PC-3 (cell line): ENCODE measurements at regions not wholly inside any gene's neighbourhood (a gene's known extent, or its start where the extent isn't known, plus 50 kb on each side); places are given as distances from the start of the nearest gene placed in this dataset.

Source experiments
- ATAC-seq: fragments of 200-7000 bp; cut with Tn5 transposase; 2 replicates; pipeline ENCODE4 v1.9.1; 2020; ENCODE audit warnings: mild to moderate bottlenecking, moderate library complexity
- BruUV-seq: library from RNA; stranded (reverse); fragments of 400-500 nt; replicated peaks from 2 replicates; lab custom pipeline; 2021; lab: Mats Ljungman, UMichigan
- CTCF ChIA-PET: fragments of 300-600 bp; sonication (Branson Sonifier 250); formaldehyde crosslinking; loops from one replicate; lab custom pipeline; 2022; ENCODE audit warnings: antibody characterized with exemption; lab: Charles Lee
- POLR2A ChIA-PET: fragments of 300-600 bp; sonication (Branson Sonifier 250); formaldehyde crosslinking; loops from one replicate; lab custom pipeline; 2022; ENCODE audit warnings: antibody characterized with exemption; ENCODE audit not compliant: unreplicated experiment; lab: Charles Lee
- DNase-seq: peaks from one replicate; pipeline ENCODE4 v3.0.0-alpha.2; 2015
- H2AFZ ChIP-seq: fragments of 300-600 bp; sonication (generic); 2 replicates; pipeline ENCODE4 v1.6.0; 2016; ENCODE audit warnings: antibody characterized with exemption, low read length
- H3F3A ChIP-seq: fragments of 300-600 bp; sonication (generic); one replicate; pipeline ENCODE4 v1.6.0; 2017; ENCODE audit warnings: antibody characterized with exemption, low read length, control low read depth, mild to moderate bottlenecking; ENCODE audit not compliant: unreplicated experiment
- H3K27ac ChIP-seq: fragments of 300-600 bp; sonication (generic); 2 replicates; pipeline ENCODE4 v1.5.1; 2016; ENCODE audit warnings: mild to moderate bottlenecking, low read length
- H3K27me3 ChIP-seq: fragments of 300-600 bp; sonication (generic); 2 replicates; pipeline ENCODE4 v1.6.1; 2016; ENCODE audit warnings: low read length, mixed read lengths
- H3K36me3 ChIP-seq: fragments of 300-600 bp; sonication (generic); 2 replicates; pipeline ENCODE4 v1.6.1; 2016; ENCODE audit warnings: low read depth, mixed run types, low read length, mixed read lengths
- H3K4me1 ChIP-seq: fragments of 300-600 bp; sonication (generic); 2 replicates; pipeline ENCODE4 v1.5.1; 2016; ENCODE audit warnings: low read length; ENCODE audit not compliant: insufficient read depth
- H3K4me2 ChIP-seq: fragments of 300-600 bp; sonication (generic); 2 replicates; pipeline ENCODE4 v1.6.0; 2016; ENCODE audit warnings: low read length
- H3K4me3 ChIP-seq: fragments of 300-600 bp; sonication (generic); 2 replicates; pipeline ENCODE4 v1.5.1; 2016; ENCODE audit warnings: mild to moderate bottlenecking, low read length, mixed read lengths
- H3K79me2 ChIP-seq: fragments of 300-600 bp; sonication (generic); 2 replicates; pipeline ENCODE4 v1.6.1; 2017; ENCODE audit warnings: low read length, mixed read lengths
- H3K9ac ChIP-seq: fragments of 300-600 bp; sonication (generic); 2 replicates; pipeline ENCODE4 v1.6.0; 2016; ENCODE audit warnings: mild to moderate bottlenecking, low read length
- H3K9me2 ChIP-seq: fragments of 300-600 bp; sonication (generic); replicated peaks from 2 replicates; pipeline ENCODE4 v1.6.1; 2016; ENCODE audit warnings: mixed run types, low read length, mixed read lengths
- H3K9me3 ChIP-seq: fragments of 300-600 bp; sonication (generic); 2 replicates; pipeline ENCODE4 v1.6.1; 2016; ENCODE audit warnings: low read length, mixed read lengths
- H4K20me1 ChIP-seq: fragments of 300-600 bp; sonication (generic); 2 replicates; pipeline ENCODE4 v1.6.1; 2016; ENCODE audit warnings: low read length, mixed read lengths
- CTCF ChIP-seq: fragments of 300-600 bp; sonication (generic); conservative IDR thresholded peaks from 2 replicates; pipeline ENCODE4 v1.5.1; 2017; ENCODE audit warnings: antibody characterized with exemption, low read depth, mild to moderate bottlenecking, low read length
- EZH2 ChIP-seq: fragments of 300-600 bp; sonication (generic); IDR thresholded peaks from one replicate; pipeline ENCODE4 v1.6.1; 2017; ENCODE audit warnings: antibody characterized with exemption, mild to moderate bottlenecking, low read length; ENCODE audit not compliant: unreplicated experiment
- EZH2phosphoT487 ChIP-seq: fragments of 300-600 bp; sonication (generic); IDR thresholded peaks from 2 replicates; pipeline ENCODE4 v1.6.1; 2018; ENCODE audit warnings: mild to moderate bottlenecking, antibody characterized with exemption, low read length, borderline replicate concordance
- intact Hi-C: fragments of 100-400 bp; cut with micrococcal nuclease; formaldehyde crosslinking; loops from 2 replicates; pipeline ENCODE4 v1.9.0; 2023

GRCh38 chr7:153297141-153297540 is 537.6 kb downstream of the ACTR3B start:
- Histone ChIP-seq H3K4me3 (no peak overlapping the region), H3F3A (no peaks in the 10 kb centered on the region), H3K36me3 (no peaks in the 10 kb centered on the region), H3K9me3 (no peaks in the 10 kb centered on the region), H3K4me1 (no peaks in the 10 kb centered on the region), H3K9ac (no peak overlapping the region), H3K9me2 (no peaks in the 10 kb centered on the region), H3K27me3 (no peaks in the 10 kb centered on the region), H4K20me1 (no peaks in the 10 kb centered on the region), H3K27ac (no peak overlapping the region), H3K4me2 (no peak overlapping the region), H2AFZ (no peak overlapping the region), H3K79me2 (no peaks in the 10 kb centered on the region)
- intact Hi-C loops = no loop called here
- no TSS peak for BruUV-seq
- no peak for ATAC-seq
- ChIA-PET CTCF (no interaction called here), POLR2A (no interaction called here)
- peak; percentile 2 for DNase-seq
- TF ChIP-seq EZH2phosphoT487 (no peak), CTCF (no peak), EZH2 (no peak)

- H3K9ac ChIP-seq = no peak overlapping the region
- H3K4me2 ChIP-seq = no peak overlapping the region
- H3K9me3 ChIP-seq = no peaks in the 10 kb centered on the region
- no peak overlapping the region for H3K27ac ChIP-seq
- H3K4me3 ChIP-seq = no peak overlapping the region
- H2AFZ ChIP-seq = no peak overlapping the region
- DNase-seq (no peak), ATAC-seq (no peak)
- no peaks in the 10 kb centered on the region for H3F3A ChIP-seq
- no TSS peak for BruUV-seq
- CTCF ChIA-PET = no interaction called here
- no peaks in the 10 kb centered on the region for H3K9me2 ChIP-seq
- POLR2A ChIA-PET = no interaction called here
- intact Hi-C loops = no loop called here
- no peaks in the 10 kb centered on the region for H3K79me2 ChIP-seq
- H4K20me1 ChIP-seq = no peaks in the 10 kb centered on the region
- H3K36me3 ChIP-seq = no peaks in the 10 kb centered on the region
- no peaks in the 10 kb centered on the region for H3K27me3 ChIP-seq
- TF ChIP-seq EZH2 (no peak), CTCF (no peak), EZH2phosphoT487 (no peak)
- no peaks in the 10 kb centered on the region for H3K4me1 ChIP-seq
Measured at GRCh38 chr7:153301936-153302335, 542.4 kb downstream of the ACTR3B start.

- CTCF ChIA-PET = no interaction called here
- ATAC-seq = no peak
- no peaks in the 10 kb centered on the region for H3K9me3 ChIP-seq
- H3K4me3 ChIP-seq = no peak overlapping the region
- POLR2A ChIA-PET = no interaction called here
- no peak for DNase-seq
- no peaks in the 10 kb centered on the region for H3K36me3 ChIP-seq
- TF ChIP-seq CTCF (no peak), EZH2phosphoT487 (no peak), EZH2 (no peak)
- no TSS peak for BruUV-seq
- intact Hi-C loops = no loop called here
- no peaks in the 10 kb centered on the region for H3K9me2 ChIP-seq
- H3F3A ChIP-seq = no peaks in the 10 kb centered on the region
- no peak overlapping the region for H2AFZ ChIP-seq
- no peaks in the 10 kb centered on the region for H4K20me1 ChIP-seq
- H3K9ac ChIP-seq = no peak overlapping the region
- H3K27ac ChIP-seq = no peak overlapping the region
- no peaks in the 10 kb centered on the region for H3K79me2 ChIP-seq
- H3K4me1 ChIP-seq = no peaks in the 10 kb centered on the region
- H3K4me2 ChIP-seq = no peak overlapping the region
- no peaks in the 10 kb centered on the region for H3K27me3 ChIP-seq
Measured at GRCh38 chr7:153320005-153320404, 560.5 kb downstream of the ACTR3B start.
